OCI-LY3 (cell line): ENCODE measurements at regions not wholly inside any gene's neighbourhood (a gene's known extent, or its start where the extent isn't known, plus 50 kb on each side); places are given as distances from the start of the nearest gene placed in this dataset.

Source experiments
- H2AFZ ChIP-seq: fragments of 200-600, 300-600 bp; shearing (Covaris generic); 2 replicates; pipeline ENCODE4 v1.6.0; 2014; ENCODE audit warnings: antibody characterized with exemption, low read depth, low read length
- H3K27ac ChIP-seq: fragments of 200-600, 300-600 bp; sonication (generic); 2 replicates; pipeline ENCODE4 v1.5.1; 2014; ENCODE audit warnings: mild to moderate bottlenecking, low read length, moderate library complexity, mixed read lengths
- H3K27me3 ChIP-seq: fragments of 200-600, 300-600 bp; sonication (generic); 2 replicates; pipeline ENCODE4 v1.6.1; 2014; ENCODE audit warnings: low read depth, low read length, mixed read lengths
- H3K36me3 ChIP-seq: fragments of 200-600, 300-600 bp; sonication (generic); replicated peaks from 2 replicates; pipeline ENCODE3; 2014; ENCODE audit warnings: low read depth, low read length, mixed read lengths
- H3K4me1 ChIP-seq: fragments of 300-600, 200-600 bp; sonication (generic); 2 replicates; pipeline ENCODE4 v1.6.1; 2014; ENCODE audit warnings: low read length, mixed read lengths
- H3K4me2 ChIP-seq: fragments of 200-600, 300-600 bp; sonication (generic); 2 replicates; pipeline ENCODE4 v1.6.1; 2014; ENCODE audit warnings: low read length, mixed read lengths
- H3K4me3 ChIP-seq: fragments of 300-600, 200-600 bp; sonication (generic); 2 replicates; pipeline ENCODE4 v1.5.1; 2014; ENCODE audit warnings: antibody characterized with exemption, mild to moderate bottlenecking, low read length, moderate library complexity
- H3K79me2 ChIP-seq: fragments of 300-600, 200-600 bp; shearing (Covaris generic); 2 replicates; pipeline ENCODE4 v1.6.1; 2014; ENCODE audit warnings: mild to moderate bottlenecking, low read length, mixed read lengths
- H3K9ac ChIP-seq: fragments of 300-600, 200-600 bp; shearing (Covaris generic); 2 replicates; pipeline ENCODE4 v1.6.0; 2014; ENCODE audit warnings: mild to moderate bottlenecking, low read length, moderate library complexity
- H3K9me3 ChIP-seq: fragments of 200-600, 300-600 bp; shearing (Covaris generic); 2 replicates; pipeline ENCODE4 v1.6.1; 2014; ENCODE audit warnings: low read length, mixed read lengths; ENCODE audit not compliant: insufficient read depth
- H4K20me1 ChIP-seq: fragments of 200-600, 300-600 bp; sonication (generic); 2 replicates; pipeline ENCODE4 v1.6.1; 2016; ENCODE audit warnings: low read length, mixed read lengths; ENCODE audit not compliant: insufficient read depth
- EZH2phosphoT487 ChIP-seq: fragments of 200-600 bp; shearing (Covaris generic); IDR thresholded peaks from 2 replicates; pipeline ENCODE4 v1.6.1; 2018; ENCODE audit warnings: antibody characterized with exemption, mixed run types, low read depth
- TF ChIP-seq, protein P1 (sequence below): fragments of 200-600, 300-600 bp; sonication (generic); IDR thresholded peaks from 2 replicates; pipeline ENCODE4 v1.5.1; 2014; ENCODE audit warnings: antibody characterized with exemption, low read length, low read depth

DNA sequence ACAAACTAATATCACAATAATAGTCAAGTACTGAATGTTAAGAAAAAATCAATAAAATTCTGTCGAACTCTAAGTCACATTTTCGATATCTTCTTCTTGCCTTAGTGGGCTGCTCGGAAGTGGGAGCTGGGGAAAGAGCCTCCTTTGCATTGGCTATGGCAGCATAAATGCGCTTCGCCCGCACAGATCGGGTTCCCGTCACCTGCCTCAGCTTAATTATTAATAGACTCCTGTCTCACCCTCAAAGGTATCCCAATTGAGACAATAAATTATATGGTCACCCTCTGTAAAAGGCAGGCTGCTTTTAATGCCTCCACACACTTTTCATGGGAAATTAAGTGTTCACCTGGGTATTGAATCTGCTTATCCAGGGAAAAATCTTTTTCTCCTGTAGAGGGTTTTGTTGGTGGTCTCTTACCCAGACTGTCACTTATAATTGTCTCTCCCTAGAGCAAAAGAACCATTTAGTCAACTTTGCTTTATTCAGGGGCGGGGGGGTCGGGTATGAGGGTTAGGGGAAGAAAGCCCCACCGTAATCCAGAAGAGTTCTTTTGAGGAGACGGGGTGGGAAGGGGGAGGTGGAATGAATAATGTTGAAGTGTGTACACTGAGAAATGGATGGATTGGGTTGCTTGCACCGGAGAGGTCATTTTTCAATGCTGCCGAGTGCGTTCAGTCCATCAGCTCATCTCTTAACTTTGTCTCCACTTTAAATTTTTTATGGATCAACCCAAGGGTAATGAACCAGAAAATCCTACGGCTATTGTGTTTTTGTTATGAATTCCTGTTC is 682.6 kb upstream of the SGCG start:
- Histone ChIP-seq H3K4me2 (no peak overlapping the region), H3K27ac (no peak overlapping the region), H3K27me3 (no peaks in the 10 kb centered on the region), H3K79me2 (no peaks in the 10 kb centered on the region), H3K9ac (no peak overlapping the region), H3K4me1 (no peaks in the 10 kb centered on the region), H3K36me3 (no peaks in the 10 kb centered on the region), H2AFZ (no peak overlapping the region), H3K4me3 (no peak overlapping the region), H3K9me3 (no peaks in the 10 kb centered on the region), H4K20me1 (no peaks in the 10 kb centered on the region)
- TF ChIP-seq, protein P1, sequence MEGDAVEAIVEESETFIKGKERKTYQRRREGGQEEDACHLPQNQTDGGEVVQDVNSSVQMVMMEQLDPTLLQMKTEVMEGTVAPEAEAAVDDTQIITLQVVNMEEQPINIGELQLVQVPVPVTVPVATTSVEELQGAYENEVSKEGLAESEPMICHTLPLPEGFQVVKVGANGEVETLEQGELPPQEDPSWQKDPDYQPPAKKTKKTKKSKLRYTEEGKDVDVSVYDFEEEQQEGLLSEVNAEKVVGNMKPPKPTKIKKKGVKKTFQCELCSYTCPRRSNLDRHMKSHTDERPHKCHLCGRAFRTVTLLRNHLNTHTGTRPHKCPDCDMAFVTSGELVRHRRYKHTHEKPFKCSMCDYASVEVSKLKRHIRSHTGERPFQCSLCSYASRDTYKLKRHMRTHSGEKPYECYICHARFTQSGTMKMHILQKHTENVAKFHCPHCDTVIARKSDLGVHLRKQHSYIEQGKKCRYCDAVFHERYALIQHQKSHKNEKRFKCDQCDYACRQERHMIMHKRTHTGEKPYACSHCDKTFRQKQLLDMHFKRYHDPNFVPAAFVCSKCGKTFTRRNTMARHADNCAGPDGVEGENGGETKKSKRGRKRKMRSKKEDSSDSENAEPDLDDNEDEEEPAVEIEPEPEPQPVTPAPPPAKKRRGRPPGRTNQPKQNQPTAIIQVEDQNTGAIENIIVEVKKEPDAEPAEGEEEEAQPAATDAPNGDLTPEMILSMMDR = no peak
- TF ChIP-seq EZH2phosphoT487 = no peak

DNA sequence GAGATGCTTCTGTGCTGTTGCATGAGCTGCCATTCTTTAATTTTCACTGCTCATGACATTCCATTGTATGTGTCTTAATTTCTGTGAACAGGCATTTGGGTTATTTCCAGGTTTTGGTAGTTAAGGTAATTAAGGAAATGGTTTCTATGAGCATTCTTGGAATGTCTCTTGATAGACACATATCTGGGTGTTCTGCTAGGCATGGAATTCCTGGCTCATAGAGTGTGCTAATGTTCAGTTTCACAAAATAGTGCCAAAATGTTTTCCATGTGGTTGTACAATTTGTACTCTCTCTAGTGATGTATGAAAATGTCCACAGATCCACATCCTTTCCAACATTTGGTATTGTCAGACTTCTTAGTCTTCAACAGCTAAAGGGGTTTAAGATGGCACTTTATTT is 680.9 kb upstream of the SGCG start:
- Histone ChIP-seq H3K4me1 (no peaks in the 10 kb centered on the region), H3K27ac (no peak overlapping the region), H3K27me3 (no peaks in the 10 kb centered on the region), H3K4me2 (no peak overlapping the region), H2AFZ (no peak overlapping the region), H3K4me3 (no peak overlapping the region), H3K9me3 (no peaks in the 10 kb centered on the region), H3K79me2 (no peaks in the 10 kb centered on the region), H4K20me1 (no peaks in the 10 kb centered on the region), H3K9ac (no peak overlapping the region), H3K36me3 (no peaks in the 10 kb centered on the region)
- TF ChIP-seq, protein P1 = no peak
- no peak for TF ChIP-seq EZH2phosphoT487

DNA sequence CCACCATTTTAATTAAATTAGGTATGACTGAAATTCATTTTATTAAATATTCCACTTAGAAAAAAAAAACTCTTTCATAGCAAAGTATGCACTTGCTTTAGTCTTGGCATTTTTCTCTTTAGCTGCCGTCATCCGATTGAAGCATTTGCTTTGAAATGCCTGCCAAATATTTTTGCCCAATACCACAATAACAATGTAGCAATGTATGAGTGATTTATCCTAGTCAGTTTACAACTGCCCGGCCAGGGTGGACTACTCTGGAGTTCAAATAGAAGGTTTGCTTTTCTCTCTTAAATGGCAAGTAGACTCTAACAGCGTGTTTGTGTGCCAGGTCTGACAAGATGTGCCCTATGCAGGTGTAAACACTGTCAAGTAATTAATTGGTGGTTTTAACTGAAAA is 675.3 kb upstream of the SGCG start:
- TF ChIP-seq EZH2phosphoT487 = no peak
- TF ChIP-seq, protein P1 = no peak
- H3K27me3 ChIP-seq = no peaks in the 10 kb centered on the region
- no peak overlapping the region for H3K4me3 ChIP-seq
- H3K79me2 ChIP-seq = no peaks in the 10 kb centered on the region
- H4K20me1 ChIP-seq = no peaks in the 10 kb centered on the region
- no peaks in the 10 kb centered on the region for H3K36me3 ChIP-seq
- H3K27ac ChIP-seq = no peak overlapping the region
- H3K4me2 ChIP-seq = no peak overlapping the region
- H3K9me3 ChIP-seq = no peaks in the 10 kb centered on the region
- H3K9ac ChIP-seq = no peak overlapping the region
- no peak overlapping the region for H2AFZ ChIP-seq
- H3K4me1 ChIP-seq = no peaks in the 10 kb centered on the region

DNA sequence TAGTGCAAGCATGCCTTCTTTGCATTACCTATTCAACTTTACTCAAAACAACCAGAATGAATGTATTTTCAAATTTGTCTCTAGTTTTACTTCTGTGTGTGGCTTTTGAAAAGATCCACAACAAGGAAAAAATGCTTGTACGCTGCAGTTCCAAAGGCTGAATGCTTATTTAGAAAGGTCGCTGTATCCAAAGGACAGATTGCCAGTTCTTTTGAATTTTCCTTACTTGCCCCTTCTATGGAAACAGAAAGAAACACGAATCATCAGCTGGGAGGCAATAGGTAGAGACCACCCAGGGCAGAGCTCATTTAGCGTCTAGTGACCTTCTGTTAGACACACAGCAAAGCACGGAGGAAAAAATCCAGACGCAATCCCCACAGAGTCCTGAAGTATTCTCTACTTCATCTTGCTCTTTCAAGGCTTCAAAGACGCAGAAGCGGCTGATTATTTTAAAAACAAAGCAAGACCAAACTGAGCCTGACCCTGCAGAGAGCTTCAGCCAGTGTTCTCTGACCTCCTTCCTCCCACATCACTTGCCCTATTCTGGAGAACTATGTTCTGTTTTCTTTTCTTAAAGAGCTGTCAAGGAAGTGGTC is 674.6 kb upstream of the SGCG start:
- no peaks in the 10 kb centered on the region for H3K36me3 ChIP-seq
- H3K79me2 ChIP-seq = no peaks in the 10 kb centered on the region
- H3K4me2 ChIP-seq = no peak overlapping the region
- TF ChIP-seq, protein P1 = no peak
- TF ChIP-seq EZH2phosphoT487 = no peak
- H3K9me3 ChIP-seq = no peaks in the 10 kb centered on the region
- no peaks in the 10 kb centered on the region for H3K27me3 ChIP-seq
- H3K9ac ChIP-seq = no peak overlapping the region
- no peaks in the 10 kb centered on the region for H3K4me1 ChIP-seq
- H2AFZ ChIP-seq = no peak overlapping the region
- no peak overlapping the region for H3K4me3 ChIP-seq
- no peak overlapping the region for H3K27ac ChIP-seq
- no peaks in the 10 kb centered on the region for H4K20me1 ChIP-seq
